A673 (cell line): ENCODE measurements at regions not wholly inside any gene's neighbourhood (a gene's known extent, or its start where the extent isn't known, plus 50 kb on each side); places are given as distances from the start of the nearest gene placed in this dataset.

Experiments used
- BruUV-seq: library from RNA; stranded (reverse); fragments of 400-500 nt; replicated peaks from 2 replicates; lab custom pipeline; 2021; lab: Mats Ljungman, UMichigan
- CTCF ChIA-PET: fragments of 300-600 bp; sonication (Branson Sonifier 250); formaldehyde crosslinking; loops from one replicate; lab custom pipeline; 2022; ENCODE audit warnings: antibody characterized with exemption; lab: Charles Lee
- POLR2A ChIA-PET: fragments of 300-600 bp; sonication (Branson Sonifier 250); formaldehyde crosslinking; loops from one replicate; lab custom pipeline; 2022; ENCODE audit warnings: antibody characterized with exemption; ENCODE audit not compliant: low non-redundant PET; lab: Charles Lee
- DNase-seq: peaks from one replicate; pipeline ENCODE4 v3.0.0-alpha.2; 2015; ENCODE audit warnings: low spot score
- H3K27ac ChIP-seq: fragments of 200-600 bp; sonication (generic); 2 replicates; pipeline ENCODE4 v1.5.1; 2016; ENCODE audit warnings: mixed run types, low read depth, mild to moderate bottlenecking, mixed read lengths, antibody characterized with exemption, low read length; ENCODE audit not compliant: poor library complexity, severe bottlenecking
- H3K27me3 ChIP-seq: fragments of 200-600 bp; sonication (generic); replicated peaks from 2 replicates; pipeline ENCODE4 v1.6.1; 2017; ENCODE audit warnings: mixed run types, low read depth, mild to moderate bottlenecking, mixed read lengths, antibody characterized with exemption, low read length; ENCODE audit not compliant: insufficient read depth, poor library complexity
- H3K36me3 ChIP-seq: fragments of 200-600 bp; sonication (generic); 2 replicates; pipeline ENCODE4 v1.6.1; 2016; ENCODE audit warnings: mixed run types, mild to moderate bottlenecking, mixed read lengths, antibody characterized with exemption, low read length; ENCODE audit not compliant: insufficient read depth, poor library complexity, severe bottlenecking
- H3K4me1 ChIP-seq: fragments of 200-600 bp; sonication (generic); 2 replicates; pipeline ENCODE4 v1.6.1; 2017; ENCODE audit warnings: mixed run types, mild to moderate bottlenecking, mixed read lengths, antibody characterized with exemption, low read length; ENCODE audit not compliant: insufficient read depth, poor library complexity, severe bottlenecking
- H3K4me3 ChIP-seq: fragments of 200-600 bp; sonication (generic); 2 replicates; pipeline ENCODE4 v1.5.1; 2016; ENCODE audit warnings: low read depth, mixed run types, mild to moderate bottlenecking, mixed read lengths, low read length; ENCODE audit not compliant: poor library complexity, severe bottlenecking
- H3K9me3 ChIP-seq: fragments of 200-600 bp; sonication (generic); 2 replicates; pipeline ENCODE4 v1.6.1; 2016; ENCODE audit warnings: mixed run types, low read depth, mild to moderate bottlenecking, mixed read lengths, antibody characterized with exemption, low read length; ENCODE audit not compliant: poor library complexity, severe bottlenecking
- EZH2 ChIP-seq: fragments of 200-600 bp; sonication (generic); IDR thresholded peaks from 2 replicates; pipeline ENCODE4 v1.6.1; 2017; ENCODE audit warnings: borderline replicate concordance, low read depth, mild to moderate bottlenecking, mixed read lengths, antibody characterized with exemption, low read length; ENCODE audit not compliant: poor library complexity, severe bottlenecking
- intact Hi-C: fragments of 100-400 bp; cut with micrococcal nuclease; formaldehyde crosslinking; loops from one replicate; pipeline ENCODE4 v1.10.0; 2022; ENCODE audit not compliant: unreplicated experiment
- TF ChIP-seq, protein P1 (sequence below): fragments of 300-800, 200-600 bp; sonication (generic); conservative IDR thresholded peaks from 2 replicates; pipeline ENCODE4 v1.5.1; 2017; ENCODE audit warnings: low read depth, mild to moderate bottlenecking, antibody characterized with exemption, low read length, moderate library complexity, mixed read lengths

DNA sequence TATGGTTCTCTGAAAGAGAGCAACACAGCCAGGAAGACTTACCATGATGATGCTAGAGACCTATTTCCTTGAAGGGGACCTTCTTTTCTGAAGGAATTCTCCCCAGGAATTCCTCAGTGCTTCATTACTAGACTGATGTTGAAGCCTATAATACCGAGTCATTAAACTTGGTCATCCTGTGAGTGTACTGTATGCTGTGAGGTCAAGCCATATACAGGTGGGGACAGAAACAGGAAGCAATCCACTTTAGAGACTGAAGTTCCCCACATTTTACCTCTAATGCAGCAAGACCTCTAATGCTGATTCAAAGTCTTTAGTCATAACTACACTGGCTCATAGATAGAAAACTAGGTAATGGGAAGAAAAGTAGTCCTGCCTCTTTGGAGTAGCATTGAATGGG lies 77.1 kb upstream of the RASEF start:
- BruUV-seq: no TSS peak
- intact Hi-C loops: no loop called here
- no peak for DNase-seq
- Histone ChIP-seq H3K9me3 (no peaks in the 10 kb centered on the region), H3K4me3 (no peak overlapping the region), H3K27me3 (no peaks in the 10 kb centered on the region), H3K4me1 (no peaks in the 10 kb centered on the region), H3K27ac (no peak overlapping the region), H3K36me3 (no peaks in the 10 kb centered on the region)
- ChIA-PET CTCF (no interaction called here), POLR2A (no interaction called here)
- TF ChIP-seq EZH2: no peak
- TF ChIP-seq, protein P1, sequence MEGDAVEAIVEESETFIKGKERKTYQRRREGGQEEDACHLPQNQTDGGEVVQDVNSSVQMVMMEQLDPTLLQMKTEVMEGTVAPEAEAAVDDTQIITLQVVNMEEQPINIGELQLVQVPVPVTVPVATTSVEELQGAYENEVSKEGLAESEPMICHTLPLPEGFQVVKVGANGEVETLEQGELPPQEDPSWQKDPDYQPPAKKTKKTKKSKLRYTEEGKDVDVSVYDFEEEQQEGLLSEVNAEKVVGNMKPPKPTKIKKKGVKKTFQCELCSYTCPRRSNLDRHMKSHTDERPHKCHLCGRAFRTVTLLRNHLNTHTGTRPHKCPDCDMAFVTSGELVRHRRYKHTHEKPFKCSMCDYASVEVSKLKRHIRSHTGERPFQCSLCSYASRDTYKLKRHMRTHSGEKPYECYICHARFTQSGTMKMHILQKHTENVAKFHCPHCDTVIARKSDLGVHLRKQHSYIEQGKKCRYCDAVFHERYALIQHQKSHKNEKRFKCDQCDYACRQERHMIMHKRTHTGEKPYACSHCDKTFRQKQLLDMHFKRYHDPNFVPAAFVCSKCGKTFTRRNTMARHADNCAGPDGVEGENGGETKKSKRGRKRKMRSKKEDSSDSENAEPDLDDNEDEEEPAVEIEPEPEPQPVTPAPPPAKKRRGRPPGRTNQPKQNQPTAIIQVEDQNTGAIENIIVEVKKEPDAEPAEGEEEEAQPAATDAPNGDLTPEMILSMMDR: no peak

DNA sequence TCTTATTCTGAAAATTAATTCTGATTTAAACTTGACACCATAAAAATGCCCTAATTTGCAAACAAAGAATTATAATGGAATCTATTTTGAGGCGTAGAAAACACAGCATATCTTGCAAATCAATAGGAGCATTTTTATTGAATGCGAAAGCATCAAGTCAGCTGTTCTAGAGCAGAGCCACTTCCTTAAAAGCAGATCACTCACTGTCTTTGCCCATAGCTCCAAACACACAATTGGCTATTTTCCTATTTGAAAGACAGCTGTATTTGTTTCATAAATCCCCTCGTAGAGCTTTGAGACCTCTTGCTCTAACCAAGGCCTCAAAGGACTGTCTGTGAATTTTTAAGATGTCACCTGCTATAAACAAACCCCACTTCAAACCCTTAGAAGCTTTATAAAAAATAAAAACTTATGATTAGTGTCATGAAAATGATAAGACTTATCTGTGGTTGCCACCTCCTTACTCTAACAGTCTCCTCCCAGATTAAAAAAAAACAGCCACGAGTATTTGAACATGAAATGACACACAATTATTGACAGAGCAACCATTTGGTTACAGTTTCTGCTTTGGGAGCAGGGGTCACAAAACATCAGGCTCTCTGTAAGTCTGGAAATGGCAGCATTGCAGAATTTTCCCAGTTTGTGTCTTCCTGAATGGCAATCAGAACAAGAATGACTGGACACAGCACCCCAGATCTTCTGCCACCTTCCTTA lies 75.6 kb upstream of the RASEF start:
- no TSS peak for BruUV-seq
- H3K9me3 ChIP-seq: no peaks in the 10 kb centered on the region
- ChIA-PET POLR2A (no interaction called here), CTCF (no interaction called here)
- H3K4me3 ChIP-seq: no peak overlapping the region
- no peaks in the 10 kb centered on the region for H3K36me3 ChIP-seq
- no peaks in the 10 kb centered on the region for H3K4me1 ChIP-seq
- H3K27ac ChIP-seq: no peak overlapping the region
- TF ChIP-seq, protein P1: no peak
- TF ChIP-seq EZH2: no peak
- H3K27me3 ChIP-seq: no peaks in the 10 kb centered on the region
- no peak for DNase-seq
- intact Hi-C loops: no loop called here

DNA sequence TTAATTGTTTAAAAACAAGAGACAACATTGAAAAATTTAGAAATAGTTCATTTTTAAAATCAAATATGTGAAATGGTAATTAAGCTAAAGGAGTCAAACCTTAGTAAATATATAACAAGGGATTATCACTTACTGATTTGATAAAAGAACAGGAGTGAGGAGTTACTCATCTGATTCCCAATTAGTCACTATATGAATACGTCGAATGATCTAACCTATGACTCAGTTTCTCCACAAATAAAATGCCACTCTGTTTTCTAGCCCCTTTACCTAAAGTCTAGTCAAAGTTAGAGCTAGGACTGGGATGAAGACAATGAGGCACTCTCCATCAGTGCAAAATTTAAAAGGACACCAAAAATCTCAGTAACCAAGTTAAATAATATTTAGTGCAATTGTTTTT lies 70.4 kb upstream of the RASEF start:
- ChIA-PET CTCF (no interaction called here), POLR2A (no interaction called here)
- no peak for DNase-seq
- Histone ChIP-seq H3K27me3 (no peaks in the 10 kb centered on the region), H3K4me3 (no peak overlapping the region), H3K4me1 (no peaks in the 10 kb centered on the region), H3K36me3 (no peaks in the 10 kb centered on the region), H3K27ac (no peak overlapping the region), H3K9me3 (no peaks in the 10 kb centered on the region)
- intact Hi-C loops: loop anchor here (5.0 kb wide), 1 partner anchor 49 kb away; no protein-coding TSS in a partner anchor
- TF ChIP-seq, protein P1: no peak
- no peak for TF ChIP-seq EZH2
- no TSS peak for BruUV-seq
